GM19452 (cell line): ENCODE measurements at regions not wholly inside any gene's neighbourhood (a gene's known extent, or its start where the extent isn't known, plus 50 kb on each side); places are given as distances from the start of the nearest gene placed in this dataset.

Experiments used
- ATAC-seq: cut with Tn5 transposase; IDR thresholded peaks from one replicate; pipeline ENCODE4 v1.9.1; 2021; ENCODE audit not compliant: unreplicated experiment

GRCh38 chr2:15040429-15041084 is 408.0 kb downstream of the LRATD1 start:
- ATAC-seq: no peak

DNA sequence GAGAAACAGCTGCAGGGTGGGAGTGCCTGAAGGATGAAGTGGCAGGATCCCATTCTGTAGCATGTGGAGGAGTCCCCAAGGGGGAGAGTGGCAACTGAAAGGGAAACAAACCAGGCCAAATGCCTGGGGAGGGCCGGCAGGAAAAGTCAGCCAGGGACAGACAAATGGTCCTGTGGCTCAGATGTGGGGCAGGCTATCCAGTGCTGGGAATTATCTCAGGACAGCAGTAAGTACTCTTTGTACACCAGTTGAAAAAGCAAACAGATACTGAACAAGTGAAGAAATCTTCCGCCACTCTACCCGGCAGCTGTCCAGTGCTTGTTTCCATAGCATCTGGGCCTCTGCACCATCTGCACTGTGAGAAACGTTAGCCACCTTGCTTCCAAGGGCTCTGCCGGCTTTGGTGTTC is 408.9 kb downstream of the LRATD1 start:
- no peak for ATAC-seq

DNA sequence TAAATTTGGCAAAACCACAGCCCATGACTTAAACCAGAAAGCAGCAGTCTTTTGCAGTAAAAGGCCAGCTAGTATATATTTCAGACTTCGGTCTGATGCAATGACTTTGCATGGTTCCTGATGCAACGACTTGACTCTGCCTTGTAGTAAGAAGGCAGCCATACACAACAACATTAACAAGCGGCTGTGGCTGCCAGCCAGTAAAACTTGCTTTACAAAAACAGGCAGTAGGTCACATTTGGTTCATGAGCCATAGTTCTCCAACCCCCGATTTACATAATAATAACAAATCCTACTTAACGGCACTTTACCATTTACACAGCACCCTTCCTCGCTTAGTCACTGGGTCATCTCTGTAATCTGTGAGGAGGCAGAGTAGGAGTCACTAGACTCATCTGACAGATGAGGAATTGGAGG is 410.3 kb downstream of the LRATD1 start:
- ATAC-seq: no peak

- ATAC-seq: no peak
These were observed 411.0 kb downstream of the LRATD1 start for GRCh38 chr2:15043336-15044058.

DNA sequence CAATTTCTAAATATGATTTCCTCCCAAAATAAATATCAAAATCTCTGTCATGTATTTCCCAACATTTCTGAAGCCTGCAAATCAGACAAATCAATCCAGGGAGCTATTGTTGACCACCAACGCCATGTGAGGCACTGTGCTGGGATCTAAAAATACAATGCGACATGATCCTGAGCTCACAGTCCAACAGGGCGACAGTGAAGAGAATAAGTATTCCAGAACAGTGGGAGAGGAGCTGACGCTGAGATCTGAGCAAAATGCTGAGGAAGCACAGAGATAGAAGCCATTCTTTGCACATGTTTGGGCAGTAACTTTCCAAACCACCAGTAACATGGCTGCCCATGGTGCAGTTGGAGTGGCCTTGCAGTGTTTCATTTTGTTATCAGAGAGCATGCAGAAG is 412.5 kb downstream of the LRATD1 start:
- no peak for ATAC-seq

GRCh38 chr2:15047184-15047583 is 414.7 kb downstream of the LRATD1 start:
- no peak for ATAC-seq

- no peak for ATAC-seq
These were observed 415.5 kb downstream of the LRATD1 start for GRCh38 chr2:15048000-15048399.

- no peak for ATAC-seq
These were observed 416.8 kb downstream of the LRATD1 start for GRCh38 chr2:15049096-15049993.

- no peak for ATAC-seq
These were observed 418.0 kb downstream of the LRATD1 start for GRCh38 chr2:15050483-15050882.

DNA sequence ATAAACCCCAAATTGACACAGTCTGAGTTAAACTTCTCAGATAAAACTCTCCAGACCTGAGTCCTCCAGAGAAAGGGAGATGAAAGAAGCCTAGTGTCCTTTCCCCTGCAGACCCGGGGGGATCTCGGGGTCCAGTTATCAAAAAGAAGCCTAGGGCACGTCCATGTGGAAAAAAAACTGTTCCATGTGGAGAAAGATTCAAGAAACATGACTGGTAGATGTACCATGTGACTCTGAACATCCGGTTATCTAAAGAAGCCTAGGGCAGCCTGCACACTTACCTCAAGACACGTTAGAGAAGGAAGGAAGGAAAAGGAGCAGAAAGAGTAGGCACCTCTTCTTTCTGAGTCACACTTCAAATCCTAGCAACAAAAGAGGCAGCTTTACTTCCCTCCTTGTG is 421.0 kb downstream of the LRATD1 start:
- no peak for ATAC-seq

DNA sequence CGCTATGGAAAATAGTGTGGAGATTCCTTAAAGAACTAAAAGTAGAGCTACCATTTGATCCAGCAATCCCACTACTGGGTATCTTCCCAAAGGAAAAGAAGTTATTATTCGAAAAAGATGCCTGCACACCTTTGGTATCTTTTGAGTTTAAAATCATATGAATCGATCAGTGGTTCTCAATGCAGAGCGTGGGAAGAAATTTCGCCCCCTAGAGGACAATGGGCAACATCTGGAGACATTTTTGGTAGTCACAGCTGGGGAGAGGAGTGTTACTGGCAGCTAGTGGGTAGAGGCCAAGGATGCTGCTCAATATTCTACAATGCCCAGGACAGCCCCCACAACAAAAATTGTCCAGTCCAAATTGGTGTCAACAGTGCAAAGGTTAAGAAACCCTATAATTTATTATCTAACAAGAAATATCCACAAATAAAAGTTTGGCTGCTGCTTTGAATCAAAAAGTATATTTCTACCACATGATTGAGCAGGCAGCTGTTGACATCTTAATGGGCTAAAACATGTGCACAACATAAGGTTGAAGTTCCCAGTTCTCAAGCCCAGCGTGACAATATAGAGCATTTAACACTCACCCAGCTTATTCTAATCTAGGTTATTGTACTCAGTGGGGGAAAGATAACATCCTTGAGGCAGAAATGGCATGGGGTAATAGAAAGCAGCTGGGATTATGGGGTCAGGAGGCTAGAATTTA is 425.7 kb downstream of the LRATD1 start:
- no peak for ATAC-seq

DNA sequence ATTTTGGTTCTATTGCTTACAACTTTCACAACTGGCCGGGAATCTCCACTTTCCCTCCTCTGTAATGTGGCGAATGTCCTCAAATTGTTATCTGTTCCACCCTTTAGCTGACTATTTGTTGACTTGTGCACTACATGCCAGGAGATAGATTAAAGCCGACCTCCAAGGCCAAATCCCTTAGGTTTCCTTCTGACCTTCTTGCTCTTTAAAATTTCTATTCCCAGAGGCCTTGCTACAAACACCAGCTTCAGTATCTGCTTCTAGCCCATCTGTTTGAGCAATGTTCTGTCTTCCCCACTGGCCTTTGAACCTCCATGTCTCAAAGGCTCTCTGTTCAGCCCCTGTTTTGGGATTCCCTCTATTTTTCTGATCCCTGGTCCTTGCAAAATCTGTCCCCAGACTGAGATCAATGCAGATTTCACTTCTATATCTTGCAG is 426.2 kb downstream of the LRATD1 start:
- ATAC-seq: no peak

- ATAC-seq: no peak
These were observed 427.5 kb downstream of the LRATD1 start for GRCh38 chr2:15059870-15060512.

DNA sequence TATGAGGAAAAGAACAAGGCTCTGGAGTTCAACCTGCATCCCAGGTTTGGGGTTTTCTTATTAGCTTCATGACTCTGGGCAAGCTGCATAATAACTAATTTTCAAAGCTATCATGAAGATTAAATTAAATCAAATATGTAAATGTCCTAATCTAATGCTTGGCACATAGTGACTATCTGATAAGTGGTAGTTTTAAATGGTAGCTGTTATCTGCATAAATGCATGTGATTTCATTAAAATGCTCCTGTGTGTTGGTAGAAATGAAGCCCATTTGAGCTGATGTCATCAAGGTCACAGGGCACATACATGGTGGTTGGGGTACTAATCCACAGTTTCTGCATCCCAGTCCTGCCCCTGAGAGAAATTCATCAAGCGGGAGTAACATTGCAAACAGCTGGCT is 428.8 kb downstream of the LRATD1 start:
- no peak for ATAC-seq

- ATAC-seq: no peak
These were observed 433.6 kb downstream of the LRATD1 start for GRCh38 chr2:15066138-15066537.

- no peak for ATAC-seq
These were observed 436.6 kb downstream of the LRATD1 start for GRCh38 chr2:15069149-15069548.

DNA sequence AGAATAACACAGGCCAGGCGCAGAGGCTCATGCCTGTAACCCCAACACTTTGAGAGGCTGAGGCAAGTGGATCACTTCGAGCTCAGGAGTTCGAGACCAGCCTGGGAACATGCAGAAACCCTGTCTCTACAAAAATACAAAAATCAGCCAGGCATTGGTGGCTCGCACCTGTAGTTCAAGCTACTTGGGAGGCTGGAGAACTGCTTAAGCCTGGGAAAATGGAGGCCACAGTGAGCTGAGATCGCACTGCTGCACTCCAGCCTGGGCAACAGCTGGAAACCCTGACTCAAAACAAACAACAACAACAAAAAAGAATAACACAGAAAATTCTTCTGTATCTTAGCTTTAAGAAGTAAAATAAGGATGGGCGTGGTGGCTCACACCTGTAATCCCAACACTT is 440.3 kb downstream of the LRATD1 start:
- ATAC-seq: no peak

DNA sequence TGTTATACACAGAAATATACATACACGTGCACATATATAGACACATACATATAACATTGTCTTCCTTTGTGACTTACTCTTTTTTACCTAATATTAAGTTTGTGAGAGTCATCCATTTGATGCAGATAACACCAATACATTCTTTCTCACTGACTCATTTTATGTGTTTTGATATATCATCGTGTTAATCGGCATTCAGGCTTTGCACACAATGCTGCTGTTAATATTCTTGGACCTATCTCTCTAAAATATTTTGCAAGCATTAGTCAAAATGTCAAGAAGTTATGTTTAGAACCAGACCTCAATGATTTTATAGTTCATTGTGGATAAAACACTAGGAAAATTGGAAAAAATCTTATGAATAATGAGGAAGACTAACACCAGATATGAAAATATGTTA is 441.1 kb downstream of the LRATD1 start:
- no peak for ATAC-seq

DNA sequence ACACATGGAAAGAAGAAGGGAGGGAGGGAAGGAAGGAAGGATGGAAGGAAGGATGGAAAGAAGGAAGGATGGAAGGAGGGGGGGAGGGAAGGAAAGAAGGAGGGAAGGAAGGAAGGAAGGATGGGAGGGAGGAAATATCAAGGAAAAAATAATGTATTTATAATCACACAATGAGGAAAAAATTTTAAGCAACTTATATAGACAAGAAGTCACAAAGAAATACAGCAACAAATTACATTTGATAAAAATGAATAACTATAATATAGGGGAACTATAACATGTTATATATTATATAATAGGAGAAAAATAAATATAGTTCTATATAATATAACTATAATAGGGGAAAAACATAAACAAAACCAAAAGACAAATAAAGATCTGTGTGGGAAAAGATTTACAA is 441.8 kb downstream of the LRATD1 start:
- no peak for ATAC-seq
